ENCODE measurements at regions not wholly inside any gene's neighbourhood (a gene's known extent, or its start where the extent isn't known, plus 50 kb on each side); places are given as distances from the start of the nearest gene placed in this dataset.

DNA sequence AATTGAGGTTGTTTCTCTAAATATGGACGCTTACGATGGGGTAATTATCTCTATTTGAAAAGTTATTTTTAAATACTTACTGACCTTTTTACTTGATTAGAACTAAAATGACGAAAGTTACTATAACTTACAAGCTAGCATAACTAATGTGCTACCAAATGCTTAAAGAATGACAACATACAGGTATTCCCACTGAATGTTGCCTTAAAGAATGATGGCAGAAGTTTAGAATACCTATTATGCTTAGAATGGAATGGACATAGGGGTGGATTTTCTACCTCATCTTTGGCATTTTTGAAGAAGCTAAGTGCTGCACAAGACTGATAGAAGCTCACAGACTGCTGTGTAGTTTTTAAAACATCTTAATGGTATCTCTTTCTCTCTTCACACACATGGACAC, 284.8 kb downstream of the THBS2 start:
- peaks cover 2% of the 10 kb centered on the region for H3K27me3 Mint-ChIP-seq (ENCODE audit: insufficient read depth)
- H3K4me3 Mint-ChIP-seq = no peak overlapping the region
- no peaks in the 10 kb centered on the region for H3K36me3 Mint-ChIP-seq (ENCODE audit: low read depth)
- TF ChIP-seq, protein P1, sequence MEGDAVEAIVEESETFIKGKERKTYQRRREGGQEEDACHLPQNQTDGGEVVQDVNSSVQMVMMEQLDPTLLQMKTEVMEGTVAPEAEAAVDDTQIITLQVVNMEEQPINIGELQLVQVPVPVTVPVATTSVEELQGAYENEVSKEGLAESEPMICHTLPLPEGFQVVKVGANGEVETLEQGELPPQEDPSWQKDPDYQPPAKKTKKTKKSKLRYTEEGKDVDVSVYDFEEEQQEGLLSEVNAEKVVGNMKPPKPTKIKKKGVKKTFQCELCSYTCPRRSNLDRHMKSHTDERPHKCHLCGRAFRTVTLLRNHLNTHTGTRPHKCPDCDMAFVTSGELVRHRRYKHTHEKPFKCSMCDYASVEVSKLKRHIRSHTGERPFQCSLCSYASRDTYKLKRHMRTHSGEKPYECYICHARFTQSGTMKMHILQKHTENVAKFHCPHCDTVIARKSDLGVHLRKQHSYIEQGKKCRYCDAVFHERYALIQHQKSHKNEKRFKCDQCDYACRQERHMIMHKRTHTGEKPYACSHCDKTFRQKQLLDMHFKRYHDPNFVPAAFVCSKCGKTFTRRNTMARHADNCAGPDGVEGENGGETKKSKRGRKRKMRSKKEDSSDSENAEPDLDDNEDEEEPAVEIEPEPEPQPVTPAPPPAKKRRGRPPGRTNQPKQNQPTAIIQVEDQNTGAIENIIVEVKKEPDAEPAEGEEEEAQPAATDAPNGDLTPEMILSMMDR (IDR thresholded peaks at IDR 0.05) = no peak
- DNase-seq = no peak
- H3K9me3 Mint-ChIP-seq = no peaks in the 10 kb centered on the region
- H3K27ac Mint-ChIP-seq = no peak overlapping the region
- H3K4me1 Mint-ChIP-seq (ENCODE audit: low read depth) = peaks cover 33% of the 10 kb centered on the region

DNA sequence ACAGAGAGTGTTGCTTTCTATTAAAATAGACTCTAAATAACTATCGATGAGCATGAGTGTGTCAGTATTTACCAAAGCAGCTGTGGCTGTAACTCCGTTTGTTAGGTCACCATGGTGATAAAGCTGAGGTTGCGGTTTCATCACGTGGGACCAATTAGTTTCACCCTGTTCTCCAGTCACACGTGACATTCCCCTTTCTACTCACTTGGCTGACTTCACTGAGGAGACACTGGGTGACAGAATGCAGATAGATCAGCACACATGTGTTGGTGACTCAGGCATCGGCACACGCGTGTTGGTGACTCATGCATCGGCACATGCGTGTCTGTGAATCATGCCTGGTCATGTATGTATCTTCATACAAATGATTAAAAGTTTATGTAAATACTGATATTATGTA, 285.4 kb downstream of the THBS2 start:
- peak; percentile 99 for DNase-seq
- Mint-ChIP-seq H3K4me1 (ENCODE audit: low read depth) (peaks cover 39% of the 10 kb centered on the region), H3K4me3 (no peak overlapping the region), H3K36me3 (ENCODE audit: low read depth) (no peaks in the 10 kb centered on the region), H3K27me3 (ENCODE audit: insufficient read depth) (peaks cover 2% of the 10 kb centered on the region), H3K27ac (peak overlapping the region; percentile 62), H3K9me3 (no peaks in the 10 kb centered on the region)
- TF ChIP-seq, protein P1 (IDR thresholded peaks at IDR 0.05) = no peak

DNA sequence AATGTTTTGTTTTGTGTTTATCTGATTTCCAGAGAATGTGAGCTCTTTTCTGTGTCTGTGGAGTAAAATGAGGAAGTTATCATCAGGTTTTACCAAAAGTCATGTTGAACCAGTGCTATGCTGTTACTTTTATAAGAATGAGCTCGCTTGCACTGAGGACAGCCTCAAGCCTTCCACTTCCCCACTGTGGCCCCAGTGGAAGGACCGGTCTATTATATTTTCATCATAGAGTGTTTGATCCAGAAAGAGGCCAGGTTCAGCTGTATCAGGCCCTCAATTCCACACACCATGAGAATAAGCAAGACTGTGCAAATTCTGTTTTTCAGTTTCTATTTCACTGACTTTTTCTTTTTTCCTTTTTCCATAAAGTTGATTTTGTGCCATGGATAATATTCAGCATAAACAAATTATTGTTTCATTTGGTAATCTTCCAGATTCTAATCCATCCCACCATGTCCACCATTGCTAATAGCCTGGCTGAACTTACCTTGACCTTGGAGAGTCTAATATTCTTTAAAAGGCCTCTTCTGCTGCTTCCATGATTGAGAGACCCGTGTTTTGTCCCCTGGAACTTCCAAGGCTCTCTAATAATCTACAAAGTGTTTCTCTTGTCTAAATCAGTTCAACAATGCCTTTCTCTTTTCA, 286.2 kb downstream of the THBS2 start:
- Mint-ChIP-seq H3K27ac (peak overlapping the region; percentile 62), H3K4me1 (ENCODE audit: low read depth) (peaks cover 46% of the 10 kb centered on the region), H3K4me3 (no peak overlapping the region), H3K36me3 (ENCODE audit: low read depth) (no peaks in the 10 kb centered on the region), H3K9me3 (no peaks in the 10 kb centered on the region), H3K27me3 (ENCODE audit: insufficient read depth) (peaks cover 2% of the 10 kb centered on the region)
- TF ChIP-seq, protein P1 (IDR thresholded peaks at IDR 0.05) = no peak
- DNase-seq = no peak

DNA sequence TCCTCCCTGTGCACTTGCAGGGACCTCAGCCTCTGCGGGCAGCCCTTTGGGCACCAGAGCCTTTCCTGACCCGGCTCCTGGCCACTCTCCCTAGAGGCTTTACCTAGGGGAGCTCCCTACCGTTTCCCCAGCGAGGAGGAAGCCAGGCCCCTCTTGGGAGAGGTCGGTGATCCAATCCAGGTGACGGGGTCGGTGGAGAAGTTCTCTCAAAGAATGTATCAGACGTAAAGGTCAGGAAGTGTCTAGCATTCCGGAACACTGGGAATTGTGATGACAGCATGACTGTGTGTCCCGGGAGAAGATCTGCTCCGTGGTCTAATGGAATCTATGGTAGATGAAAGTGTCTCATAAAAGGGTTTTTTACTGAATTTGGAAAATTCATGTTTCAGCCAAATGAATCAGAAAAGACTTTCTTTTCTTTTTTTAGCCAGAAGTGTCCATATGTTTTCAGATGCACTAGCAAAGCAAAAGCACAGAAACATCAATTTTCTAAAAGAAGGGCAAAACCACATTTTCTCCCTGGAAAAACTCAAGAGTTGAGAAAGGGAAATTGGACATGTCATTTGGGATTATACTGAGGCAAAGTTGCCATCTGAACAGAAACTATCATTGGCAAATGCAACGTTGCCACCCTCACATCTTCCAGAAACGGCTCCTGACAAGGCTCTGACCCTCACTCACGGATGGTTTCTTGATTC, 289.4 kb downstream of the THBS2 start:
- Mint-ChIP-seq H3K9me3 (no peaks in the 10 kb centered on the region), H3K4me1 (ENCODE audit: low read depth) (peaks cover 46% of the 10 kb centered on the region), H3K27me3 (ENCODE audit: insufficient read depth) (no peaks in the 10 kb centered on the region; the same call in 1 of the 2 replicates), H3K36me3 (ENCODE audit: low read depth) (no peaks in the 10 kb centered on the region), H3K27ac (peak overlapping the region; percentile 72), H3K4me3 (peak overlapping the region; percentile 48)
- TF ChIP-seq, protein P1 (IDR thresholded peaks at IDR 0.05) = no peak
- peak; percentile 29 for DNase-seq

DNA sequence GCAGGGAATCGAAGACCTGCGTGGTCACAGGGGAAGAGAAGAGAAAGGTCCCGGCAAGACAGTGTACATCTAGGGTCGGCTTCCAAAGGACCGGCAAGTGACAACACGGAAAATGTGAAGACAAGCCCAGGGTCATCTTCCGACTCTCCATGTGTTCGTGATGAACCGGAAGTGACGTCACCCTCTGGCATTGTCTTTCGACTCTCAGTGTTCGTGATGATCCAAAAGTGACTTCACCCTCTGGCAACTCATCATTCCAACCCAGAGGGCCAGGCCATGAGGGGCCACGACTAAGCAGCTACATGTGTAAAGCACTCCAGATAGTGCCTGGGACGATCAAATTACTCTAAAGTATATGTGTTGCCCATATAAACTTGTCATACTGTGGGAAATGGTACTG, 290.8 kb downstream of the THBS2 start:
- TF ChIP-seq, protein P1 (IDR thresholded peaks at IDR 0.05) = no peak
- H3K4me3 Mint-ChIP-seq = no peak overlapping the region
- no peaks in the 10 kb centered on the region for H3K36me3 Mint-ChIP-seq (ENCODE audit: low read depth)
- H3K9me3 Mint-ChIP-seq = no peaks in the 10 kb centered on the region
- H3K27ac Mint-ChIP-seq = no peak overlapping the region
- H3K4me1 Mint-ChIP-seq (ENCODE audit: low read depth) = peaks cover 37% of the 10 kb centered on the region
- H3K27me3 Mint-ChIP-seq (ENCODE audit: insufficient read depth) = no peaks in the 10 kb centered on the region; the same call in 1 of the 2 replicates
- no peak for DNase-seq

All from HFFc6 (cell line).